ENCODE measurements at regions not wholly inside any gene's neighbourhood (a gene's known extent, or its start where the extent isn't known, plus 50 kb on each side); places are given as distances from the start of the nearest gene placed in this dataset.
"Not testable (repeated sequence)": the region's sequence is repeated elsewhere in the genome, so short reads cannot be mapped to it uniquely, and the experiment has no call there.

DNA sequence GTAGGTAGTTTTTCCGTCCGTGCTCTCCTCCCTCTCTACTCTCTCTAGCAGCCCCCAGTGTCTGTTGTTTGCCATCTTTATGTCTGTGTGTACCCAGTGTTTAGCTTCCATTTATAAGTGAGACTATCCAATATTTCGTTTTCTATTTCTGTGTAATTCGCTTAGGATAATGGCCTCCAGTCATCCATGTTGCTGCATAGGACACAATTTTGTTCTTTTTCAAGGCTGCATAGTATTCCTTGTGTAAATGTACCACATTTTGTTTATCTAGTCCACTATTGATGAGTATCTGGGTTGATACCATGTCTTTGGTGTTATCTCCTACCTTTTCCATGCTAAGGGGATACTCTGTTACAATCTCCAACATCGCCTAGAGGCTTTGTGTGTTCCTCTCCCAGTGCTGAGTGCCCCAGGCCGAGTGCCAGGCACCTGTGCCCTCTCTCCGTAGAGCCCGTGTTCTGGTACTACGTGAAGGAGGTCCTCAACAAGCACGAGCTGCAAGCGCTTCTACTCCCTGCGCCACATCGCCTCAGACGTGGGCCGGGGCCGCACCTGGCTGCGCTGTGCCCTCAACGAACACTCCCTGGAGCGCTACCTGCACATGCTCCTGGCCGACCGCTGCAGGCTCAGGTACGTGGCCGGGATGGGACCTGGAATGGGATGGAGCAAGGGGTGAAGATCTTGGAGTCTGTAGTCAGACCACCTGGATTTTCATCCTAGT is 51.0 kb downstream of the NPIPB11 start:
- FAIRE-seq = not testable (repeated sequence)

DNA sequence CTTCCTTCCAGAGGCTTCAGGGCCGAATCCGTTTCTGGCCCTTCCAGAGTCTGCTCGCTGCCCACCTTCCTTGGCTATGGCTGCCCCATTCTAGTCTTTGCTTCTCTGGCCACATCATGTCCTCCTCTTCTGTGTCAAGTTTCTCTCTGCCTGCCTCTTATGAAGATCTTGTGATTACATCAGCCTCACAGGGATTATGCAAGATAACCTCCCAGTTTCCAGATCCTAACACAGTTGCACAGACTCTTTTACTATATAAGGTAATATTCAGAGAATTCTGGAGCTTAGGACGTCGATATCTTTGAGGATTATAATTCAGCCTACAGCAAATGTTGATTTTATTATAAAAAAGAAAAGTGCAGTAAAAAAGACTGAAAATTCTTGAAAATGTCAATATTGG is 52.1 kb downstream of the NPIPB11 start:
- FAIRE-seq = not testable (repeated sequence)

DNA sequence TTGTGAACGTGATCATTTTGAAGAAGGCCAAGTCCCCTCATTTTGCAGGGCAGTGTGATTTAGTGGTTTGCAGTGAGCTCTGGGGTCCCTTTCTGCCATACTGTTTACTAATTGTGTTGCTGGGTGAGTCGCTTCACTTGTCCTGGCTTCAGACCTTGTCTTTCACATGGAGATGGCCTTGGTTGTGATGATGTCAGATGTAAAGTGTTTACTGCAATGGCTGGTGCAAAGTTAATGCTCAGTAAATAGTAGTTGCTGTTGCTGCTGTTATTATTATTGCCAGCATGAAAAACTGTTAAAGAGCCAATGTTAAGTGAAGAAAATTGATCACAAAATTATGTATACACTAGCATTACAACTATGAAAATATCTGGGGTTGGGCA is 53.9 kb downstream of the NPIPB11 start:
- FAIRE-seq = not testable (repeated sequence)

DNA sequence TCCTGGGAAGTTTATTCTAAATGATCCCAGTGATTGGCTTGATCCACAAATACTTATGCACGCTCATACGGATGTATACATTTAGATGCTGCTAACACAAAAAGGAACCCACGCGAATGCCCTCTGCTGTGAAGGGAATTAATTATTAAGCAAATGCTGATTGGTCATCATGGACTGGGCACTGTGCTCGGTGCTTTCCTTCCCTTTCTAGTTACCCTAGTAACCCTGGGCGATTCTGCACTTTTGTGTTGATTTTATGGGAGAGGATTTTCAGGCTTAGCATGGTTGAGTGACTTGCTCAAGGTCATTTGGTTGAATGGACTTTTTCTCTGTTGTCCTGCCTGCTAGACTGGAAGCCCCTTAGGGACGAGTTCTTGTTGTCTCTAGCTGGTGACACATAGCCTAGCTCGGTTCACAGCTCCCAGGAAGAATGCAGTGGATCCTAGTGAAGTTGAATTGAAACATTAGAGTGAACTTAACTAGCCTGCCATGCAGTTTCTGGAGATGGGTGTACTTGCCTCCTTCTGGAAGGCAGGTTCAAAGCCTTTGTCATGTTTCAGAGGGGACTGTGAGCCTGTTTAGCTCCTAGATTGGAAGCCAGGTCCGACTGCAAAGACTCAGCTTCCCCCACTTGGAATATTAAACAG is 54.4 kb downstream of the NPIPB11 start:
- FAIRE-seq = not testable (repeated sequence)

DNA sequence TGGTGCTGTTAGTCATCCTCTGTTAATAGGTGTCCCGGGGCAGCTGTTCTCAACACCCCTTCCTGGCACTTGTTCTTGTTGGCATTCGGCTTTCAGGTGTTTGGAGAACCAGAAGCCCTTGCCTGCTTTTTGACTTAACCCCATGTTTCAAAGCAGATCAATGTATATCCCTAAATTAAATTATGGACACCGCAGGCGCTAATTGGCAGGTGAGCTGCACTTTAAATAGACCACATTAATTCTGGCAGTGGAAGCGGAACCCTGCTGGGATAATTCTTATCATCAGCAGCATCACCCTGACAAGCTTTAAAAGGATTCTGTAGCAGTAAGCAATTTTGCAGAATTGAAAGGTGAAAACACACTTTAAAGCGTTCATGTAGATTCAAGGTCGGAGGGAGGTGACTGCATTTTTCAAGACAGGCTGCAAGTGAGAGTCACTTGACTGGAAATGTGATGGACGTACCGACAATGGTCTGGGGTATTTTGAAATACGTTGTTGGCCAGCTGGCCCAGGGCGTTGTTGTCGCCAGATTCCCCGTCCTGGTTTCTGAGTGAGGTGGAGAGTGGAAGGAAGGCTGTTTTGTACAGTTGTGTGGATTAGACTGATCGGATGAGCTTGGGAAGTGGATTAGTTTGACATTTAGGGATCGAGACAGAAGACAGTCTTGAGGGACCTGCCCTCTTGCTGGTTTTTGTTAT is 55.1 kb downstream of the NPIPB11 start:
- FAIRE-seq = not testable (repeated sequence)

DNA sequence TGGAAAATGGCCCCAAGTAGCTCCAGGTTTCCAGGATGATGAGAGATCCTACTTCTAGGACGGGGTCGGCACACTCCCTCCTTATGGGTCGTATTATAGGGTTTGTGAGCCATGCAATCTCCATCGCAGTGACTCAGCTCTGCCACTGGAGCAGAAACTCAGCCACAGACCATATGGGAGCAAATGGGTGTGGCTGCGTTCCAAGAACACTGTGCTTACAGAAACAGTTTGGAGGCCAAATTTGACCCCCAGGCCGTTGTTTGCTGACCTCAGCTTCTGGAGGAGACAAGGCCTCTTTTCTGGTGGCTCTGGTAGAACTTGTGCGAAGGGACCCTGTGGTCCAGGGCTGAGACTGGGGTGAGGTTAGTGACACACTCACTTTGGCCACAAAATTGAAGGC is 56.5 kb downstream of the NPIPB11 start:
- not testable (repeated sequence) for FAIRE-seq

DNA sequence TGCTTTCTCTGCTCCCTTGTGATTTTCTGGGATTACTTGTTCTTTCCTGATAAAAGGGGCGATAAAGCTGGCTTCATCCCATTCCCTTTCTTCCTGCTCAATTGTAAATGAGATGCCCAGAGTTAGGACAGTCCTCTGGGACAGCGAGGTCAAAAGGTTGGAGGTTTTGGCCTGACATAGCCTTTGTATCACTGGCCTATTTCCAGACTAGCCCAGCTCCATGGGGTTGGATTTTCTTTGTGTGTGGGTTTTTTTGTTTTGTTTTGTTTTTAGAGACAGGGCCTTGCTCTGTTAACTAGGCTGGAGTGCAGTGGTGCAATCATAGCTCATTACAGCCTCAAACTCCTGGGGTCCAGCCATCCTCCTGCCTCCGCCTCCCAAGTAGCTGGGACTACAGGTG is 57.8 kb downstream of the NPIPB11 start:
- FAIRE-seq = not testable (repeated sequence)

DNA sequence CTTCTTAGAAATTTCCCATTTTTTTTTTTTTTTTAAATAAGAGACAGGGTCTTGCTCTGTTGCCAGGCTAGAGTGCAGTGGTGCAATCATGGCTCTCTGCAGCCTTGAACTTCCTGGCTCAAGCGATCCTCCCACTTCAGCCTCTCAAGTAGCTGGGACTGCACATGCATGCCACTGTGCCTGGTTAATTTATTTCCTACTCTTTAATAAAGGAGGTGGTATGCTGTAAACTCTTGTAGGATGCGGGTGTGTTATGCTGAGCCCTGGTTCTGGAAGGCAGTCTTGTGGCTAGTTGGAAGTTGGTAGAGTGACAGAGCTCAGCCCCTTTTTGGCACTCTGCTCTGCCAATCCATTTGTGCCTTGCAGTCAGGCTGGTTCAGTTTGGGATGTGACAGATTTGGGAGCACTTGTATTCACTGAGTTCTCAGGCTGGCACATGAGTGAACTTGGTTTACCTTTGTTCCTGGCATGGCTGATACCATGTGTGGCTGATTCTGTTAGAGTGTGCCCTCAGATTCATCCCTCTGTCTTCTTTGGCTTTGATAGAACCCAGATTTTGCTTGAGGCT is 58.3 kb downstream of the NPIPB11 start:
- FAIRE-seq = not testable (repeated sequence)

DNA sequence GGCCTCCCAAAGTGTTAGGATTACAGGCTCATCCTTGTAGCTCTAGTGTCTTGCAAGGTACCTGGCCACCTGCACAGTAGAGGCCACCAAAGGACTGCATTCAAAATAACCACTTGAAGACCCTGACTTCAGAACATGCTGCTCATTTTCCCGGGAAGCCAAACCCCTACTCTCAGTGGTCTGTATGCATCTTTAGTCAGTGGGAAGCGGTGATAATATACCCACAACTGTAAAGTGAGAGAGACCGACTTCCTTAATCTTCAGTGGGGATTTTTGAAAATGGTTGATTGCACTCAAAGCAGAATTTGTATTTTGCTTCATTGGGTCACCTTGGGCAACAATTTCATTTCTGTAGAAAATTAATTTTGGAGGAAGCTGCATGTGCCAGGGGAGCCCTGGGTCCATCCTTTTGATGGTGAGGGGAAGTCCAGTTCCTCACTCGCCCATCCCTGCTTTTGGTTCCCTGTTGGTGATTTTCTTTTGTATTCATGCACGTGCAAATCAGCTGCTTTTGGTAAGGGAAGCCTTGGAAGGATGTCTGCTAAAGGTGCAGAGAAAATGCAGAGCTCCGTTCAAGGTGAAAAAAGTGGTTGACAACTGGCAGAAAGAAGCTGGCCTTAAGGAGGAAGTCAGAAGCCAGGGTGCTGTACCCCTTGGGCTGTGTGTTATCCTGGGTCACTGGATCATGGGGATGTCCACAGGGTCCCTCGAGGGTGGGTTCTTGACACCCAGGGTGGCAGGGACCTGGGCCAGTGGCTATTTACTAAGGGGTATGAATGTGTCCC is 59.5 kb downstream of the NPIPB11 start:
- FAIRE-seq = not testable (repeated sequence)

DNA sequence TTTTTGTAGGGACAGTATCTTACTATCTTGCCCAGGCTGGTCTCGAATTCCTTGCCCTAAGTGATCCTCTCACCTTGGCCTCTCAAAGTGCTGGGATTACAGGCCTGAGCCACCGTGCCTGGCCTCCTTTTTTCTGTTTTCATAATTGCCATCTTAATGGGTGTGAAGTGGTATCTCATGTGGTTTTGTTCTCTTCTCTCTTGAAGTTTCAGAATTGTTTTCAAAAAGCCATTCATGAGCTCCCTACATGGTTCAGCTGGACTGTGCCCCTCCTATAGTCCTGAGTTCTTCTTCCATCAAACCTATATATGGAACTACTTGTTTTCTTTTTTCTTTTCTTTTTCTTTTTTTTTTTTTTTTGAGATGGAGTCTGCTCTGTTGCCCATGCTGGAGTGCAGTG is 60.3 kb downstream of the NPIPB11 start:
- FAIRE-seq = not testable (repeated sequence)

DNA sequence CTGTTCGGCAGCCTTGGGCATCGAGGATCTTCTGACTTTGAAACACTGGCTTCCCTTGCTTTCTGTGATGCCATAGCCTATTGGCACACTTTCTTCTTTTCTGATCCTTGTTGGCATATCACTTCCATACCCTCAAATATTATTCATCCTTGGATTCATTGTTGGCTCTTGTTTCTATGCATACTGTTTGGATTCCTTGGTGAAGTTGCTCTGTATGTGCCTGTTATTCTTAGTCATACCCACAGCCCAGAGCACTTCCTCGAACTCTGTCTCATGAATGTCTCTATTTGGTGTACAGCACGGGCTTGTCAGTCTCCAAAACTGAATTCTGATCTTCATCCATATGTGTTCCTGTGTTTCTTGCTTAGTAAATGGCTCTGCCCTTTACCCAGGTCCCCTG is 63.6 kb downstream of the NPIPB11 start:
- not testable (repeated sequence) for FAIRE-seq

DNA sequence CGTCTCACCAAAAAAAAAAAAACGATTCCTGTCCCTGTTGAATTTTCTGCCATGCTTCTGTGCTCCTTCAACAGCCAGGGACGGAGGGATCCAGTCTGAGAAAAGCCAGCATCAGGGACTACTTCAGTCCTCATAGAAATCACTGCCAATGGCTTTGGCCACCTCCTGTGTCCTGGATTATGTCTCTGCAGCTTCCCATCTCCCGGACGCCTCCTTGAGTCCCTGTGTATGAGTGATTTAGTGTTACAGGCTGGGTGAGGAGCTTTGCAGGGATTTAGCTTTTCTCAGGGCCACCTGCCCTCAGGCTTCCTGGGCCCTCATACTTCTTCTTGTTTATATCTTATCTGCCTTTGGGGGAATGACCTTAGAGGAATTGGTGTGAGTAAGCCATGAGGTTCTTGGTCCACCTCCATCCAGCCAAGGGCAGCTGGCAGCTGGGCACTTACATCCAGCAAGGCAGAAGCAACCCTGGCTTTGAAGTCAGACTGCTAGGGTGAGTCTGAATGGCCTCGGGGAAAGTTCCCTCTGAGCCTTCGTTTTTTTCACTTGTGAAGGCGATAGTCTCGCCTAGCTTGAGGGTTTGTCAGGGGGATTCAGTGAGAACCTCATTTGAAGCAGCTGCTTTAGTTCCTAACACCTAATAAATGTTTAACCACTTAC is 65.6 kb downstream of the NPIPB11 start:
- not testable (repeated sequence) for FAIRE-seq

DNA sequence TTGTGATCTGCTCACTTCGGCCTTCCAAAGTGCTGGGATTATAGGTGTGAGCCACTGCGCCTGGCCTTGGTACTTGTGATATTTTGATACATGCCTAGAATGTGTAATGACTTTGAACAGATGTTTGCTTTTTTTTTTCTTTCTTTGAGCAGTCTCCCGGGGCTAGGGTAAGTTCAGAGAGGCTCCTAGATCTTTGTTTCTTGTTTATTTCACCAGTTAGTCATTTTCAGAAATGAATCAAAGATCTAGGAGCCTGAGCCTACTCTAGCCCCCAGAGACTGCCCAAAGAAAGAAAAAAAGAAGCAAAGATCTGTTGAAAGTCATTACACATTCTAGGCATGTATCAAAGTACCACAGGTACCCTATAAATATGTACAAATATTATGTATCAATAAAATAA is 66.3 kb downstream of the NPIPB11 start:
- FAIRE-seq = not testable (repeated sequence)

DNA sequence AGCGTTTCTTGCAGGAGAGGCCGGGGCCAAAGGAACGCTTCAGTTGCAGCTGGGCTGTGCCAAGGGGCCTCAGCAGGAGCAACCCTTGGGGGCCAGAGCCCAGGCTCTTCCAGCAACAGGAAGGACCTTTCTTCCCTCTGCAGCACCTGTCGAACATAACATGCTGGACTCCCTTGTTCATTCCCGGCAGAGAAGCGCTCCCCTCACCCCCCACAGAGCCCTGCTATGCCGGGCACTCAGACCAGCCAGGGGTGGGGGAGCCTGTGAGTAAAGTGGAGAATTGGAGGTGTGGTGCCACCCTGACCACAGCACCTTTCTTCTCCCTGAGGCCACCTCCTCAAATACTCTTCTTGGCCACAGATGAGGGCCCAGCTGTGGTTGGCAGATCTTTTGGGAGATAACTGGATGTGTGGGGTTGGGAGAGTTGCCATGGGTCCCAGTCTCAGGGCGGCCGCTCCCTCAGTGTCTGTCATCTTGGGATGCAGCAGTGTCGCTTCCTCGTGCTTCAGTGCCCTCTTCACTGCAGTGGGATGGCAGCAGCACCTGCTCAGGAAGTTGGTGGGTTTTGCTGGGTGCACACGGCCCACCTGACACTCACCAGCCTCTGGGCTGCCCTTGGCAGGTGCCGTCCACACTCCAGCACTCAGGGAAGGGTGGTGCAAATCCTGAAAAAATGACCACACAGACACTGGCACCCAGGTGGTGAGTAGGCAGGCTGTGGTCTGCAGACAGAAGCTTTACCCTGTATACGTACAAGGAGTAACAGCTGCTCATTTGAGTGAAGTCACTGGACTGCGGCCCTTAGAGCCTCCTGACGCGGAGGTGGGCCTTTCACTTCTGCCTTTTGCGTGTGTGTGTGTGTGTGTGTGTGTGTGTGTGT is 67.5 kb downstream of the NPIPB11 start:
- not testable (repeated sequence) for FAIRE-seq

DNA sequence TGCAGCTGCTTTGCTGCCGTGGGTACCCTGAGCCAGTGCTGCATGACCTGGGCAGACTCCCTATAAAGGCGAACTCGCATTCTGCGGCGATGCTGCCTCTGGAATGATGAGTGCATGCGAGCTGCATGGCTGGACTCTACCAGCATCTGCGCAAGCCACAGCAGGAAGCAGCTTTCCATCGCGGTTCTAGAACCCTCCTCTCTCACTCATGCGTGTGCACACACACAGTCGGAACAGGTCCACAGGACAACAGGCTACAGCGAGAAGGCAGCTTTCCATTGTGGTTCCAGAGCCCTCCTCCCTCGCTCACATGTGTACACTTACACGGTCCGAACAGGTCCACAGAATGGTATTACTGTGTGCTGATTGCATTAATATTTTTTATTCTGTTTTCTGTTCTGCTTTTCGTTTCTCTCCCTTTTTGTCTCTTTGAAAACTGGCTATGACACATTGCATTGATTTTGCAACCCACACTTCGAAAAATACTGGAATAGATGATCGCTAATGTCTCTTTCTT is 69.1 kb downstream of the NPIPB11 start:
- FAIRE-seq = not testable (repeated sequence)

DNA sequence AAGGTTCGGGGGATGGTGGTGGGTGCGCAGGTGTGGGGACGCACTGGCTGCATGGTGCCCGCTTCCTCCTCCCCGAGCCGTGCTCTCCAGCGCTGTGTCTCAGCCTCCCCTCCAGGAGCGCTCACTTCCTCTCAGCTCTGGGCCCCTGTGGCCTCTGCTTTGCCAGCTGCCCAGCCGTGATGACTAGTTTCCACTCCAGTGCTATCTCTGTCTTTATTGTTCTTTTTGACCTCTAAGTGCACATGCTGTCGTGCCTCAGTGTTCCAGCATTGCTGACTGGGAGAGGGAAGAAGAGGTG is 71.0 kb downstream of the NPIPB11 start:
- FAIRE-seq = not testable (repeated sequence)

DNA sequence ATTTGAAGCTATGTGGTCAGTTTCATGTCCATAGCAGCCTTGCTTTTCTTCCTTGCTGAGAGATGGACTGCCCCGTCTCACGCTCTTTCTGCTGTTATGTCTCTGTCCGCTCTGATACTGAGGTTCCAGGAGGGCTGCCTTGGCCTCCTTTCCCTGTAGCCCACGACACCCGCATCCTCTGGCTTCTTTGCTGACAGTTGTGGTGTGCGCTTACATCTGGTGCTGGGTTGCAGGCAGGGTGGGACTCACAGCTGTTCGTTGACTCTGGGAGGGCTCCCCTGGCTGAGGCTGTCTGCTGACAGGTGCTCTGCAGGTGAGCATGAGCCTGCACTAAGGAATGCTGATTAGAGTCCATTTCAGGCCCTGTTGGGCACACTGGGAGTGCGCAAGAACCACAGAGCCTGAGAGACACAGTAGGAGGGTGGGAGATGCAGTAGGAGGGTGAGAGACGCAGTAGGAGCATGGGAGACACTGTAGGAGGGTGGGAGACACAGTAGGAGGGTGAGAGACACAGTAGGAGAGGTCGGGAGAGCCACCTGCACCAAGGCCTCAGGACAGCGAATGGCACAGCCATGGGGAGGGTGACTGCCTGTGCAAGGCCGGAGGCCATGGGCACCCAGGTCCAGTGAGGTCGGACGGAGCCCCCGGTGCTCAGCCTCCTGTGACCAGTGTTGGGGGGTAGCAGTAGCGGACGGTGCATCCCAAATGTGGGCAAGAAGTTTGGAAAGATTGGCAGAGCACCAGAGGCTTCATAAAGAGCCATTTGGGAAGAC is 71.5 kb downstream of the NPIPB11 start:
- FAIRE-seq = not testable (repeated sequence)

DNA sequence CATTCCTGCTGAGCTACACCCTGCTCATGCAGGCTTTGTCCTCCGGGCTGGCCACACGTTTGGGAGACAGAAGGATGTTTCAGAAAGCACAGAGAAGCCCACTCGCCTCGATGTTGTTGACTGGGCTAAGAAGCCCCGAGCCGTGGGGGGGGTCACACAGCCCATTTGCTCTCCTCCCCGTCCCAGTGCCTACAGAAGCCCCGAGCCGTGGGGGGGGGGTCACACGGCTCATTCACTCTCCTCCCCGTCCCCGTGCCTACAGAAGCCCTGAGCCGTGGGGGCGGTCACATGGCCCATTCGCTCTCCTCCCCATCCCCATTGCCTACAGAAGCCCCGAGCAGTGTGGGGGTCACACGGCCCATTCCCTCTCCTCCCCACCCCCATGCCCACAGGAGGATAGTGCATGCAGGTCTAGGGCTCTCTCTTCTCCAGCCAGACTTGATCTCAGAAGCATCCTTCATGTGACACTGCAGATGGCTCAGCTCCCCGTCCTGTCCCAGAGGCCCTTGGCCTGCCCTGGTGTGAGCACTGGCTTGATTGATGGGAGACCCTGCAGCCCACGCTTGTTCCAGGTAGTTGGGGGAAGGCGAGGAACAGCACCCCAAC is 72.9 kb downstream of the NPIPB11 start:
- FAIRE-seq = not testable (repeated sequence)

DNA sequence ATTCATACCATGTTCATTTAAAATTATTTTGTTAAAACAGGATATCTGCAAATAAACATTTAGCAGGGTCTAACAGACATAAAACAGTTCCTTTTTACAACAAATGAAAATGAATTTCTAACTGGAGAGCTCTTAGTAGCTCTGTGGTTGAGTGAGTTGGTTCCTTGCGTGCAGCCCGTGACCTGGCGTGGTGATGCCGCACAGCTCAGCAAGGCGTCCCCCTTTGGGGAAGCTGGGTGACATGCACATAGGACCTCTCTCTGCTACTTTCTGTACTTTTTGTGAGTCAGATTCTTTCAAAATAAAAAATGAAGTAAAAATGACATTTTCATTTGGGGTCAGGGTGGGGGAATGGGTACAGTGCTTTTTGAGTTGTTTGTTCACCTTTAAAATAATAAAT is 75.9 kb downstream of the NPIPB11 start:
- not testable (repeated sequence) for FAIRE-seq

DNA sequence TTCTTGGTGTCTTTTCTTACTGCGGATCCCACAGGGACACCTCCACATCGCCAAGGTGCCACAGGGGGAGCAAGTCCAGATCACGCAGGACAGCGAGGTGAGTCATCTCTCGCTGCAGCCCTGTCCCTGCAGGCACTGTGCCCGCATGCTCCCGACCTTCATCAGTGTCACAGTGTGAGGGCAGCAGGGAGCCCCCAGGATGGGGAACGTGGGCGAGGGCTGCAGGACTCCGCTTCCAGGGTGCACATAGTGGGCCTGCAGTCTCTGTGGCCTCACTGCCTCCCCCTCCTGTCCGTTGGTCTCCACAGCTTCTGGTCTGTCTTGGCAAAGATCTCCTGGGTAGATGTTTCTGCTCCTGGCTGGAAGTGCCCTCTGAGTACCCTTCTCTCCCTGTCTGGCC is 78.0 kb downstream of the NPIPB11 start:
- not testable (repeated sequence) for FAIRE-seq

Measured in colon (tissue), 2 donors.